DND-41 (cell line): ENCODE measurements at regions not wholly inside any gene's neighbourhood (a gene's known extent, or its start where the extent isn't known, plus 50 kb on each side); places are given as distances from the start of the nearest gene placed in this dataset.

ENCODE experiments used
- ATAC-seq: fragments of 200-7000 bp; cut with Tn5 transposase; 3 replicates; pipeline ENCODE4 v1.9.1; 2021; ENCODE audit warnings: low read depth; ENCODE audit not compliant: insufficient read depth
- DNase-seq: peaks from one replicate; pipeline ENCODE4 v3.0.0-alpha.2; 2020
- H2AFZ ChIP-seq: 2 replicates; pipeline ENCODE4 v1.6.0; 2012; ENCODE audit warnings: low read depth, low read length
- H3K27ac ChIP-seq: 2 replicates; pipeline ENCODE4 v1.5.1; 2012; ENCODE audit warnings: low read length, inconsistent platforms
- H3K27me3 ChIP-seq: fragments of 200-600 bp; sonication (generic); 2 replicates; pipeline ENCODE4 v1.6.0; 2012; ENCODE audit warnings: low read length, mild to moderate bottlenecking, inconsistent platforms; ENCODE audit not compliant: insufficient read depth, poor library complexity
- H3K36me3 ChIP-seq: 2 replicates; pipeline ENCODE4 v1.5.1; 2012; ENCODE audit warnings: low read length, inconsistent platforms; ENCODE audit not compliant: insufficient read depth
- H3K4me1 ChIP-seq: 2 replicates; pipeline ENCODE4 v1.5.1; 2012; ENCODE audit warnings: mild to moderate bottlenecking, low read length; ENCODE audit not compliant: insufficient read depth
- H3K4me2 ChIP-seq: 2 replicates; pipeline ENCODE4 v1.6.0; 2012; ENCODE audit warnings: mild to moderate bottlenecking, moderate library complexity, low read length, inconsistent platforms; ENCODE audit not compliant: insufficient read depth
- H3K4me3 ChIP-seq, 2 experiments: fragments of 200-600 bp in 1 of 2; shearing (Covaris generic) in 1 of 2; 2 replicates each; pipeline ENCODE4 v1.5.1; 2012 to 2016; ENCODE audit warnings: inconsistent platforms in 2 of 2, low read length in 2 of 2, mild to moderate bottlenecking in 2 of 2, low read depth in 1 of 2, moderate library complexity in 1 of 2
- H3K79me2 ChIP-seq: 2 replicates; pipeline ENCODE4 v1.6.0; 2012; ENCODE audit warnings: low read length, inconsistent platforms; ENCODE audit not compliant: insufficient read depth
- H3K9ac ChIP-seq: 2 replicates; pipeline ENCODE4 v1.6.0; 2012; ENCODE audit warnings: low read depth, mild to moderate bottlenecking, inconsistent platforms, low read length, moderate library complexity
- H3K9me3 ChIP-seq: 2 replicates; pipeline ENCODE4 v1.5.1; 2012; ENCODE audit warnings: low read length, moderate library complexity, mild to moderate bottlenecking, inconsistent platforms; ENCODE audit not compliant: insufficient read depth, severe bottlenecking
- H4K20me1 ChIP-seq: 2 replicates; pipeline ENCODE4 v1.6.0; 2012; ENCODE audit warnings: low read length; ENCODE audit not compliant: insufficient read depth
- CTCF ChIP-seq: IDR thresholded peaks from 2 replicates; pipeline ENCODE4 v1.5.1; 2012; ENCODE audit warnings: borderline replicate concordance, low read length, moderate library complexity, mild to moderate bottlenecking; ENCODE audit not compliant: poor library complexity, severe bottlenecking; ENCODE audit errors: extremely low read depth
- EZH2 ChIP-seq: IDR thresholded peaks from 3 replicates; pipeline ENCODE4 v1.6.1; 2012; ENCODE audit warnings: borderline replicate concordance, low read depth, mild to moderate bottlenecking, moderate library complexity, low read length, inconsistent platforms; ENCODE audit not compliant: severe bottlenecking

- Histone ChIP-seq H3K79me2 (no peaks in the 10 kb centered on the region), H2AFZ (no peak overlapping the region), H4K20me1 (no peaks in the 10 kb centered on the region), H3K4me1 (no peaks in the 10 kb centered on the region), H3K27ac (no peak overlapping the region), H3K27me3 (no peaks in the 10 kb centered on the region), H3K9me3 (no peaks in the 10 kb centered on the region), H3K9ac (no peak overlapping the region), H3K4me3 (no peak overlapping the region), H3K36me3 (no peaks in the 10 kb centered on the region), H3K4me2 (no peak overlapping the region)
- DNase-seq (no peak), ATAC-seq (no peak)
- TF ChIP-seq CTCF (no peak), EZH2 (no peak)
Observed at GRCh38 chr3:82715091-82715856, 953.8 kb upstream of the GBE1 start.

- Histone ChIP-seq H3K9ac (no peak overlapping the region), H3K4me3 (no peak overlapping the region), H4K20me1 (no peaks in the 10 kb centered on the region), H3K27me3 (no peaks in the 10 kb centered on the region), H3K27ac (no peak overlapping the region), H3K36me3 (no peaks in the 10 kb centered on the region), H3K9me3 (no peaks in the 10 kb centered on the region), H3K4me1 (peaks cover 6% of the 10 kb centered on the region; the same call in 1 of the 2 replicates), H3K4me2 (no peak overlapping the region), H3K79me2 (no peaks in the 10 kb centered on the region), H2AFZ (no peak overlapping the region)
- DNase-seq: peak; percentile 46
- peak; percentile 78; the same call in 2 of the 3 replicates for ATAC-seq
- no peak for TF ChIP-seq EZH2
- TF ChIP-seq CTCF: peak; percentile 26
Observed at GRCh38 chr3:82707035-82707434, 945.6 kb upstream of the GBE1 start.

GRCh38 chr3:82685761-82686160, 924.3 kb upstream of the GBE1 start:
- Histone ChIP-seq H3K27me3 (no peaks in the 10 kb centered on the region), H3K36me3 (no peaks in the 10 kb centered on the region), H3K4me3 (no peak overlapping the region), H3K79me2 (no peaks in the 10 kb centered on the region), H3K9me3 (no peaks in the 10 kb centered on the region), H4K20me1 (no peaks in the 10 kb centered on the region), H3K27ac (no peak overlapping the region), H3K9ac (no peak overlapping the region), H3K4me1 (no peaks in the 10 kb centered on the region), H3K4me2 (no peak overlapping the region), H2AFZ (no peak overlapping the region)
- TF ChIP-seq EZH2: no peak
- TF ChIP-seq CTCF: no peak
- ATAC-seq (no peak), DNase-seq (no peak)
